Peyer's patch (tissue), 4 donors: ENCODE measurements at regions not wholly inside any gene's neighbourhood (a gene's known extent, or its start where the extent isn't known, plus 50 kb on each side); places are given as distances from the start of the nearest gene placed in this dataset.

Experiments
- DNase-seq, 3 donors: peaks; one replicate each; pipeline ENCODE4 v3.0.0-alpha.2; 2017 to 2019
- H3K27ac ChIP-seq, 4 donors: fragments of 200-600 bp; sonication (generic); one replicate each; pipeline ENCODE4 v1.5.1; 2016 to 2019
- H3K27me3 ChIP-seq, 2 donors: fragments of 200-600 bp; sonication (generic); one replicate each; pipeline ENCODE4 v1.5.1; 2019
- H3K36me3 ChIP-seq, 3 donors: fragments of 200-600 bp; sonication (generic); one replicate each; pipeline ENCODE4 v1.5.1; 2016 to 2019
- H3K4me1 ChIP-seq, 4 donors: fragments of 200-600 bp; sonication (generic); one replicate each; pipeline ENCODE4 v1.5.1; 2016 to 2019
- H3K4me3 ChIP-seq, 4 donors: fragments of 200-600 bp; sonication (generic); 1 replicate in 3 of 4; 2 replicates in 1 of 4; pipeline ENCODE4 v1.5.1; 2016 to 2019; ENCODE audit warnings: mild to moderate bottlenecking in 1 of 4
- H3K9me3 ChIP-seq, 4 donors: fragments of 200-600 bp; sonication (generic); one replicate each; pipeline ENCODE4 v1.5.1; 2016 to 2019; ENCODE audit warnings: mild to moderate bottlenecking in 1 of 4
- CTCF ChIP-seq, 6 experiments: fragments of 450-650 bp in 4 of 6; fragments of 200-600 bp in 2 of 6; sonication (generic) in 1 of 6; IDR thresholded peaks; one replicate each; pipeline ENCODE4 v1.5.1; 2017 to 2019; ENCODE audit warnings: antibody characterized with exemption in 6 of 6, mild to moderate bottlenecking in 3 of 6, moderate library complexity in 1 of 6
- POLR2A ChIP-seq, 2 donors: fragments of 450-650 bp; IDR thresholded peaks; one replicate each; pipeline ENCODE4 v1.5.1; 2017; ENCODE audit warnings: antibody characterized with exemption in 2 of 2, mild to moderate bottlenecking in 2 of 2, moderate library complexity in 2 of 2

GRCh38 chr7:45506059-45506458, 68.1 kb upstream of the ADCY1 start:
- Histone ChIP-seq H3K4me1 (no peaks in the 10 kb centered on the region), H3K9me3 (peaks cover 0 to 3% (median 0%) of the 10 kb centered on the region in 4 donors), H3K4me3 (no peak overlapping the region), H3K27me3 (no peaks in the 10 kb centered on the region), H3K27ac (no peak overlapping the region), H3K36me3 (no peaks in the 10 kb centered on the region)
- no peak for DNase-seq
- TF ChIP-seq CTCF (IDR thresholded peaks at IDR 0.05) (no peak), POLR2A (IDR thresholded peaks at IDR 0.05) (no peak)

- H3K36me3 ChIP-seq = no peaks in the 10 kb centered on the region
- no peaks in the 10 kb centered on the region for H3K4me1 ChIP-seq
- no peaks in the 10 kb centered on the region for H3K27me3 ChIP-seq
- H3K4me3 ChIP-seq = no peak overlapping the region
- TF ChIP-seq POLR2A (IDR thresholded peaks at IDR 0.05) = no peak
- TF ChIP-seq CTCF (IDR thresholded peaks at IDR 0.05) = no peak
- no peak overlapping the region for H3K27ac ChIP-seq
- H3K9me3 ChIP-seq = peaks cover 0 to 3% (median 0%) of the 10 kb centered on the region in 4 donors
- DNase-seq = no peak
Observed at GRCh38 chr7:45509222-45509621, 64.9 kb upstream of the ADCY1 start.

- Histone ChIP-seq H3K4me3 (no peak overlapping the region), H3K27me3 (no peaks in the 10 kb centered on the region), H3K27ac (no peak overlapping the region), H3K9me3 (no peaks in the 10 kb centered on the region), H3K36me3 (no peaks in the 10 kb centered on the region), H3K4me1 (no peaks in the 10 kb centered on the region)
- no peak for TF ChIP-seq POLR2A (IDR thresholded peaks at IDR 0.05)
- TF ChIP-seq CTCF (IDR thresholded peaks at IDR 0.05) = no peak
- DNase-seq = no peak
Observed at GRCh38 chr7:45511721-45512597, 62.2 kb upstream of the ADCY1 start.

- DNase-seq = no peak
- no peaks in the 10 kb centered on the region for H3K4me1 ChIP-seq
- peaks cover 0 to 4% (median 0%) of the 10 kb centered on the region in 4 donors for H3K9me3 ChIP-seq
- no peaks in the 10 kb centered on the region for H3K27me3 ChIP-seq
- H3K4me3 ChIP-seq = no peak overlapping the region
- TF ChIP-seq CTCF (IDR thresholded peaks at IDR 0.05) = no peak
- no peak for TF ChIP-seq POLR2A (IDR thresholded peaks at IDR 0.05)
- no peaks in the 10 kb centered on the region for H3K36me3 ChIP-seq
- H3K27ac ChIP-seq = no peak overlapping the region
Observed at GRCh38 chr7:45514944-45515343, 59.2 kb upstream of the ADCY1 start.

- no peak for DNase-seq
- Histone ChIP-seq H3K9me3 (peaks cover 0 to 4% (median 0%) of the 10 kb centered on the region in 4 donors), H3K4me3 (no peak overlapping the region), H3K4me1 (no peaks in the 10 kb centered on the region), H3K27me3 (peaks cover 0 to 3% of the 10 kb centered on the region in 2 donors), H3K36me3 (no peaks in the 10 kb centered on the region), H3K27ac (no peak overlapping the region)
- TF ChIP-seq CTCF (IDR thresholded peaks at IDR 0.05) = no peak
- no peak for TF ChIP-seq POLR2A (IDR thresholded peaks at IDR 0.05)
Observed at GRCh38 chr7:45515346-45515745, 58.8 kb upstream of the ADCY1 start.
